Esophagus muscularis mucosa (tissue), 4 donors: ENCODE measurements at regions not wholly inside any gene's neighbourhood (a gene's known extent, or its start where the extent isn't known, plus 50 kb on each side); places are given as distances from the start of the nearest gene placed in this dataset.

Experiments
- EP300 ChIP-seq: sonication (generic); formaldehyde crosslinking; IDR thresholded peaks from one replicate; pipeline ENCODE4 v1.6.1; 2017; ENCODE audit warnings: antibody characterized with exemption
- POLR2A ChIP-seq: fragments of 450-650 bp; IDR thresholded peaks from one replicate; pipeline ENCODE4 v1.6.1; 2017; ENCODE audit warnings: antibody characterized with exemption, moderate library complexity, mild to moderate bottlenecking, low read depth
- POLR2AphosphoS5 ChIP-seq, 2 donors: sonication (generic); formaldehyde crosslinking; IDR thresholded peaks; one replicate each; pipeline ENCODE4 v1.6.1; 2017; ENCODE audit warnings: antibody characterized with exemption in 2 of 2
- TF ChIP-seq, protein P1 (sequence below), 3 experiments: fragments of 200-600 bp in 2 of 3; fragments of 450-650 bp in 1 of 3; sonication (generic) in 2 of 3; IDR thresholded peaks; one replicate each; pipeline ENCODE4 v1.5.1; 2017 to 2019; ENCODE audit warnings: antibody characterized with exemption in 3 of 3, mild to moderate bottlenecking in 2 of 3, moderate library complexity in 1 of 3

DNA sequence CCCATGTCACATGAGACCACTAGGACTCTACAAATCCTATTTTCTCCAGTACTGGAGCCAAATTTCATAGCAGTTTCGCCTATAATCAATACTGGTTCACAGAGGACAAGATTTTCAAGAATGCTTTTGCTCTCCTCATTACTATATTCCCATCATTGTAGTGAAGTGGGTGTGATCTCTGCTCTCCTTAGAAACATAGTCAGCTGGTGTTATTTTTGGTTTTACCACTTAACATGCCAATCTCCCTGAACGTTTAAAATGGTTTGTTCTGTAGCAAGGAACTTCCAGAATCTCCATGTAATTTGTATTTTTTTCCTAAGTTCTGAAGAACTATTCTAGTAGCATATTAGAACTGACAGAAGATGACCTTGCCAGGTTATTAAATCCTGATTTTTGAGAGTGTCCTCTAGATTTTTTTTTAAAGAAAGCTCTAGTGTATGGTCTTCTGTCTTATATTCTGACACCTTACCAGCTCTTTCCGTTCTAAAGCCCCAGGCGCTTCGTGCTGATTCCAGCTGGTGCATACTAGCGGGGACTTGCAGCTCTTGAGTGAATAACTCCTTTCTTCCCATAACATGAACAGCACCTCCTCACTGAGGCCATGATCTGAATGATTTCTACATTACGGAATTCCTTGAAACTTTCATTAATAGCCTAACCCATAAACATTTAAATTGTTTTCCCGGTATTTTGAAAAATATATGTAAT is 1372.9 kb downstream of the TECRL start:
- TF ChIP-seq POLR2AphosphoS5 (IDR thresholded peaks at IDR 0.05): no peak
- TF ChIP-seq, protein P1, sequence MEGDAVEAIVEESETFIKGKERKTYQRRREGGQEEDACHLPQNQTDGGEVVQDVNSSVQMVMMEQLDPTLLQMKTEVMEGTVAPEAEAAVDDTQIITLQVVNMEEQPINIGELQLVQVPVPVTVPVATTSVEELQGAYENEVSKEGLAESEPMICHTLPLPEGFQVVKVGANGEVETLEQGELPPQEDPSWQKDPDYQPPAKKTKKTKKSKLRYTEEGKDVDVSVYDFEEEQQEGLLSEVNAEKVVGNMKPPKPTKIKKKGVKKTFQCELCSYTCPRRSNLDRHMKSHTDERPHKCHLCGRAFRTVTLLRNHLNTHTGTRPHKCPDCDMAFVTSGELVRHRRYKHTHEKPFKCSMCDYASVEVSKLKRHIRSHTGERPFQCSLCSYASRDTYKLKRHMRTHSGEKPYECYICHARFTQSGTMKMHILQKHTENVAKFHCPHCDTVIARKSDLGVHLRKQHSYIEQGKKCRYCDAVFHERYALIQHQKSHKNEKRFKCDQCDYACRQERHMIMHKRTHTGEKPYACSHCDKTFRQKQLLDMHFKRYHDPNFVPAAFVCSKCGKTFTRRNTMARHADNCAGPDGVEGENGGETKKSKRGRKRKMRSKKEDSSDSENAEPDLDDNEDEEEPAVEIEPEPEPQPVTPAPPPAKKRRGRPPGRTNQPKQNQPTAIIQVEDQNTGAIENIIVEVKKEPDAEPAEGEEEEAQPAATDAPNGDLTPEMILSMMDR (IDR thresholded peaks at IDR 0.05): no peak
- TF ChIP-seq POLR2A: no peak
- no peak for TF ChIP-seq EP300
